OCI-LY7 (cell line): ENCODE measurements at regions not wholly inside any gene's neighbourhood (a gene's known extent, or its start where the extent isn't known, plus 50 kb on each side); places are given as distances from the start of the nearest gene placed in this dataset.
A peak's percentile ranks its signal among the peaks of the same experiment; 100 is the strongest.

Source experiments
- BruUV-seq: library from RNA; stranded (reverse); fragments of 400-500 nt; replicated peaks from 2 replicates; lab custom pipeline; 2021; lab: Mats Ljungman, UMichigan
- CTCF ChIA-PET: fragments of 300-600 bp; sonication (Branson Sonifier 250); formaldehyde crosslinking; loops from one replicate; lab custom pipeline; 2022; ENCODE audit warnings: antibody characterized with exemption; ENCODE audit not compliant: unreplicated experiment; lab: Charles Lee
- POLR2A ChIA-PET: fragments of 300-600 bp; sonication (Branson Sonifier 250); formaldehyde crosslinking; loops from one replicate; lab custom pipeline; 2022; ENCODE audit warnings: antibody characterized with exemption; lab: Charles Lee
- DNase-seq: peaks from one replicate; pipeline ENCODE4 v3.0.0-alpha.2; 2015; ENCODE audit warnings: low spot score
- H2AFZ ChIP-seq: fragments of 200-600 bp; sonication (generic), shearing (Covaris generic); 2 replicates; pipeline ENCODE4 v1.6.1; 2014; ENCODE audit warnings: mild to moderate bottlenecking, antibody characterized with exemption, low read length, moderate library complexity
- H3K27ac ChIP-seq: fragments of 200-600 bp; sonication (generic); 2 replicates; pipeline ENCODE4 v1.5.1; 2014; ENCODE audit warnings: mixed run types, low read depth, mild to moderate bottlenecking, moderate library complexity, low read length, inconsistent platforms; ENCODE audit not compliant: poor library complexity, severe bottlenecking
- H3K36me3 ChIP-seq: fragments of 200-600 bp; sonication (generic); 2 replicates; pipeline ENCODE4 v1.6.1; 2014; ENCODE audit warnings: mild to moderate bottlenecking, antibody characterized with exemption, low read length, moderate library complexity, mixed read lengths; ENCODE audit not compliant: insufficient read depth
- H3K4me1 ChIP-seq: fragments of 200-600 bp; sonication (generic); 2 replicates; pipeline ENCODE4 v1.5.1; 2014; ENCODE audit warnings: mild to moderate bottlenecking, low read length; ENCODE audit not compliant: insufficient read depth, poor library complexity, severe bottlenecking
- H3K4me2 ChIP-seq: fragments of 200-600 bp; sonication (generic); 2 replicates; pipeline ENCODE4 v1.6.1; 2014; ENCODE audit warnings: mild to moderate bottlenecking, low read length
- H3K4me3 ChIP-seq: fragments of 200-600 bp; sonication (generic); 2 replicates; pipeline ENCODE4 v1.5.1; 2014; ENCODE audit warnings: mild to moderate bottlenecking, low read depth, low read length; ENCODE audit not compliant: poor library complexity, severe bottlenecking
- H3K79me2 ChIP-seq: fragments of 200-600 bp; sonication (generic); 2 replicates; pipeline ENCODE4 v1.6.1; 2016; ENCODE audit warnings: low read depth, mild to moderate bottlenecking, low read length, moderate library complexity, mixed read lengths; ENCODE audit not compliant: insufficient read depth
- H3K9me2 ChIP-seq: fragments of 200-600 bp; sonication (generic); 2 replicates; pipeline ENCODE4 v1.6.1; 2016; ENCODE audit warnings: mild to moderate bottlenecking, low read length, mixed read lengths; ENCODE audit not compliant: insufficient read depth
- H3K9me3 ChIP-seq: fragments of 200-600 bp; sonication (generic); 2 replicates; pipeline ENCODE4 v1.6.1; 2014; ENCODE audit warnings: mild to moderate bottlenecking, mixed run types, low read length, mixed read lengths
- H4K20me1 ChIP-seq: fragments of 200-600 bp; sonication (generic); 2 replicates; pipeline ENCODE4 v1.6.1; 2014; ENCODE audit warnings: mild to moderate bottlenecking, antibody characterized with exemption, low read length, moderate library complexity, mixed read lengths; ENCODE audit not compliant: insufficient read depth
- EZH2phosphoT487 ChIP-seq: fragments of 200-600 bp; sonication (generic); IDR thresholded peaks from 2 replicates; pipeline ENCODE4 v1.6.1; 2018; ENCODE audit warnings: low read depth, borderline replicate concordance, mild to moderate bottlenecking, mixed run types, antibody characterized with exemption, low read length, moderate library complexity, mixed read lengths
- intact Hi-C: fragments of 100-400 bp; cut with micrococcal nuclease; formaldehyde crosslinking; loops from one replicate; pipeline ENCODE4 v1.10.0; 2022; ENCODE audit not compliant: unreplicated experiment
- TF ChIP-seq, protein P1 (sequence below): fragments of 200-600 bp; sonication (generic); conservative IDR thresholded peaks from 2 replicates; pipeline ENCODE4 v1.5.1; 2014; ENCODE audit warnings: mild to moderate bottlenecking, antibody characterized with exemption, low read length, moderate library complexity, mixed read lengths

GRCh38 chr2:144288438-144288837 lies 231.5 kb downstream of the ZEB2 start:
- POLR2A ChIA-PET: interaction anchor here (1.1 to 2.4 kb wide), 2 partner anchors 47 to 336 kb away, joined by 6 to 8 read pairs; no protein-coding TSS in a partner anchor
- Histone ChIP-seq H3K4me2 (no peak overlapping the region), H3K36me3 (no peaks in the 10 kb centered on the region; the same call in 1 of the 2 replicates), H3K9me2 (no peaks in the 10 kb centered on the region), H3K9me3 (peaks cover 7% of the 10 kb centered on the region; the same call in 1 of the 2 replicates), H4K20me1 (no peaks in the 10 kb centered on the region), H3K27ac (no peak overlapping the region), H3K4me1 (no peaks in the 10 kb centered on the region), H3K4me3 (no peak overlapping the region), H3K79me2 (peaks cover 13% of the 10 kb centered on the region; the same call in 1 of the 2 replicates), H2AFZ (no peak overlapping the region)
- CTCF ChIA-PET: no interaction called here
- no TSS peak for BruUV-seq
- intact Hi-C loops: no loop called here
- DNase-seq: no peak
- no peak for TF ChIP-seq EZH2phosphoT487
- TF ChIP-seq, protein P1, sequence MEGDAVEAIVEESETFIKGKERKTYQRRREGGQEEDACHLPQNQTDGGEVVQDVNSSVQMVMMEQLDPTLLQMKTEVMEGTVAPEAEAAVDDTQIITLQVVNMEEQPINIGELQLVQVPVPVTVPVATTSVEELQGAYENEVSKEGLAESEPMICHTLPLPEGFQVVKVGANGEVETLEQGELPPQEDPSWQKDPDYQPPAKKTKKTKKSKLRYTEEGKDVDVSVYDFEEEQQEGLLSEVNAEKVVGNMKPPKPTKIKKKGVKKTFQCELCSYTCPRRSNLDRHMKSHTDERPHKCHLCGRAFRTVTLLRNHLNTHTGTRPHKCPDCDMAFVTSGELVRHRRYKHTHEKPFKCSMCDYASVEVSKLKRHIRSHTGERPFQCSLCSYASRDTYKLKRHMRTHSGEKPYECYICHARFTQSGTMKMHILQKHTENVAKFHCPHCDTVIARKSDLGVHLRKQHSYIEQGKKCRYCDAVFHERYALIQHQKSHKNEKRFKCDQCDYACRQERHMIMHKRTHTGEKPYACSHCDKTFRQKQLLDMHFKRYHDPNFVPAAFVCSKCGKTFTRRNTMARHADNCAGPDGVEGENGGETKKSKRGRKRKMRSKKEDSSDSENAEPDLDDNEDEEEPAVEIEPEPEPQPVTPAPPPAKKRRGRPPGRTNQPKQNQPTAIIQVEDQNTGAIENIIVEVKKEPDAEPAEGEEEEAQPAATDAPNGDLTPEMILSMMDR: no peak

DNA sequence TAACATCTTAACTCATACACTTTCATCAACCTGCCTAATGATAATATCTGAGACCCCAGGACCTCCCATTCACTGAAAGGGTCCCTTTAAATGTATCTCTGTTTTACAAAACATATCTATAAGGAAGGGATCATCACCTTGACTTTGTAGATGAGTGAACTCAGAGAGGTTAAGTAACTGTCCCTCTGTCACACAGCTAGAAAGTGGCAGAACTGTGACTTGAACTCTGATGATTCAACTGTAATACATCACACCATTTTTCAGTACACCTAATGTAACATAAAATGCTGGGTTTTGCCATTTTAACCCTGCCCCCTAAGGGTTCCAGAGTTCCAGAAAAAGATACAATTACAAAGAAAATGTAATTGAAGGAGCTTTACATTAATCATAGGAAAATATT lies 234.6 kb downstream of the ZEB2 start:
- TF ChIP-seq EZH2phosphoT487: no peak
- TF ChIP-seq, protein P1: no peak
- CTCF ChIA-PET: no interaction called here
- Histone ChIP-seq H3K79me2 (peaks cover 16% of the 10 kb centered on the region; the same call in 1 of the 2 replicates), H3K9me2 (no peaks in the 10 kb centered on the region), H2AFZ (no peak overlapping the region), H3K9me3 (no peaks in the 10 kb centered on the region), H4K20me1 (no peaks in the 10 kb centered on the region), H3K4me1 (peaks cover 4% of the 10 kb centered on the region), H3K4me2 (no peak overlapping the region), H3K36me3 (no peaks in the 10 kb centered on the region), H3K27ac (no peak overlapping the region), H3K4me3 (no peak overlapping the region)
- intact Hi-C loops: no loop called here
- no peak for DNase-seq
- POLR2A ChIA-PET: interaction anchor here (0.6 to 1.2 kb wide), 5 partner anchors 19 to 320 kb away, joined by 3 to 5 read pairs (median 4); no protein-coding TSS in a partner anchor
- BruUV-seq: no TSS peak

DNA sequence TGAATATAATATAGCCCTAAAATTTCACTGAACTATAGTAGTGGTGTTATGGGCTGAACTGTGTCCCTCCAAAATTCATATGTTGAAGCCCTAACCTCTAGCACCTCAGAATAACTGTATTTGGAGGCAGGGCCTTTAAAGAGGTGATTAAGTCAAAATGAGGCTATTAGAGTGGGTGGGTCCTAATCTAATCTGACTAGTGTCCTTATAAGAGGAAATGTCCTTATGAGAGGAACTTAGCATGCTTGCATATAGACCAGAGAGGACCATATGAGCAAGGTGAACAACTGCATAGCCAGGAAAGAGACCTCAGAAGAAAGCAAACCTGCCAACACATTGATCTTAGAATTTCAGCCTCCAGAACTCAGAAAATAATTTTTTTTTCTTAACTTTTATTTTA lies 238.4 kb downstream of the ZEB2 start:
- intact Hi-C loops: no loop called here
- Histone ChIP-seq H3K4me1 (peaks cover 4% of the 10 kb centered on the region), H3K27ac (no peak overlapping the region), H2AFZ (no peak overlapping the region), H4K20me1 (no peaks in the 10 kb centered on the region), H3K4me2 (peak overlapping the region; percentile 15; the same call in 1 of the 2 replicates), H3K36me3 (no peaks in the 10 kb centered on the region), H3K79me2 (peaks cover 20% of the 10 kb centered on the region; the same call in 1 of the 2 replicates), H3K9me3 (no peaks in the 10 kb centered on the region), H3K4me3 (no peak overlapping the region), H3K9me2 (no peaks in the 10 kb centered on the region)
- TF ChIP-seq, protein P1: no peak
- no peak for TF ChIP-seq EZH2phosphoT487
- no peak for DNase-seq
- BruUV-seq: no TSS peak
- POLR2A ChIA-PET: interaction anchor here (1.4 kb wide), 1 partner anchor 8 kb away, joined by 5 read pairs; no protein-coding TSS in a partner anchor
- CTCF ChIA-PET: no interaction called here
